Suppressor macrophage treated with lipopolysaccharide for 1 hour (primary cell): ENCODE measurements at regions not wholly inside any gene's neighbourhood (a gene's known extent, or its start where the extent isn't known, plus 50 kb on each side); places are given as distances from the start of the nearest gene placed in this dataset.

Source experiments
- DNase-seq, 3 donors: peaks; one replicate each; pipeline ENCODE4 v3.0.0-alpha.2; 2020 to 2022

- DNase-seq = no peak
Measured at GRCh38 chr2:116340690-116341089, 1473.8 kb upstream of the DDX18 start.

DNA sequence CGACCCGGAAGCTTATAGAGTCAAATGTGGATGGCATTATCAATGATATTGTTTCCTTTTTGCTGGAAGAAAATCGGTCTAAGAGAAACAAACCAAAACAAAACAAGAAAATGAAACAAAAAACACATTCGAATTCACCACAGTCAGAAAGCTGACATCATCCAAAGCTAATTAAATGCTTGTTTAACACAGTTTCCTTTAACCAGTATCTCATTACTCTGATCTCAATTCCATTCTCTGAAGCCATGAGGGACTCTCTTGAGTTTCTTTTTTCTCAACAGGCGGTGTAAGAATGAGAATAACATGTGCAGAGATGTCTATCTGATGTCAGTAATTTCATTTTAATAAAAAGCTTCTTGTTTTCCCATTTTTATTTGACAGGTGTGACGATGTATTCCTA is 1448.3 kb upstream of the DDX18 start:
- DNase-seq = no peak

GRCh38 chr2:116378786-116379185 is 1435.7 kb upstream of the DDX18 start:
- DNase-seq = no peak

DNA sequence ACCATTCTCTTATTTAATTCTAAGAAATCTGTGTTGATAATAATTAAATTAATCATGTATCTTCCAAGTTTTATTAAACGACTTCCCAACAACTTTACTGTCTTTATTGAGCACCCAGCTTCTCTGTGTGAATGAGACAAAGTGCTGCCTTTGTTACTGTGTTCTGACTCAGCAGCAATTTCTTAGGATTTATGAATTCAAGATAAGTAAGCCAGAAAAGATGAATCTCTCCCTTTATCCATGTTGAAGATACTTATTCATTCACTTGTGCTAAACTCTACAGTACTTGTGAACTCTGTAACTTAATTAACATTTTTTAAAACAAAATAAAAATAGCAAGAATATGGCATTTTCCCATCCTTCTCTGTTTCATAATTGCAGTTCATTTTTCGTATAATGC is 1403.3 kb upstream of the DDX18 start:
- no peak for DNase-seq

DNA sequence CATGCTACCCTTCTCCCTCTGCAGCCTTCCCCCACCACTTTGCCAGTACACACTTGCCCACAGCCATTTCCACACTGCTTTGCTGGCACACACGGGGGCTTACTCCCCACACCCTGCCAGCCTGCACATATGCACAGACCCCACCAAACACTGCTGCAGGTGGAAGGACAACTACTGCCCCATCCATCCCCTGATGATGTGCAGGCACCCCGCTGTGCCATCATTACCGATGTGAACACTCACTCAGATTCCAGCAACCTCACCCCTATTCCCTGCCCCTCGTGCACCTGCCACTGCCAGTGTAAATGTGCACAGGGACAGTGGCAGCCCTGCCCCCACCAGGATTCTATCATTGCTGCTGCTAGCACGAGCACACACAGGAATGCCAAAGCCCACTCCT is 1400.8 kb upstream of the DDX18 start:
- DNase-seq = no peak

DNA sequence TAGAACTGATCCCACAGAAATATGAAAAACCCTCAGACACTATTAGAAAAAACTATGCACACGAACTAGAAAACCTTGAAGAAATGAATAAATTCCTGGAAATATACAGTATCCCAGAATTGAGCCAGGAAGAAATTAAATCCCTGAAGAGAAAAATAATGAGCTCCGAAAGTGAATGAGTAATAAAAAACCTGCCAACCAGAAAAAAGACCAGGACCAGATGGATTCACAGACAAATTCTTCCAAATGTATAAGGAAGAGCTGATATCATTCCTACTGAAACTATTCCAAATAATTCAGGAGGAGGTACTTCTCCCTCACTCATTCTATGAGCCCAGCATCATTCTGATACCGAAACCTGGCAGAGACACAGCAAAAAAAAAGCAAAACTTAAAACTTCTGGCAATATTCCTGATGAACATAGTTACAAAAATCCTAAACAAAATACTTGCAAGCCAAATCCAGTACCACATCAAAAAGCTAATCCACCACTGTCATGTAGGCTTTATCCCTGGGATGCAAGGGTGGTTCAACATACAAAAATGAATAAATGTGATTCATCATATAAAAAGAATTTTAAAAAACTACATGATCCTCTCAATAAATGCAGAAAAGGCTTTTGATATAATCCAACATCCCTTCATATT is 1397.6 kb upstream of the DDX18 start:
- no peak for DNase-seq

DNA sequence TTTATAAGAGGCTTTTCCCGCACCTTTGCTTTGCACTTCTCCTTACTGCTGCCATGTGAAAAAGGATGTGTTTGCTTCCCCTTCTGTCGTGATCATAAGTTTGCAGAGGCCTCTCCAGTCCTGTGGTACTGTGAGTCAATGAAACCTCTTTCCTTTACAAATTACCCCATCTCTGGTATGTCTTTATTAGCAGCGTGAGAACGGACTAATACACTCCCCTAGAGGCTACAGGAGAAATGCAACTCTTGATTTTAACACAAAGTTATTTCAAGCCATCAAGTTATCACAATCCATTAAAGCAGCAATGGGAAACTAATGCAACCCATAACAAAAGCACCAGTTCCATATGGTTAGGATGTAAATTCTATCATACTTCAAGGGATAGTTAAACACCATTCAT is 1378.8 kb upstream of the DDX18 start:
- DNase-seq = no peak

- no peak for DNase-seq
Measured at GRCh38 chr2:116440104-116440653, 1374.3 kb upstream of the DDX18 start.

GRCh38 chr2:116442418-116442817 is 1372.1 kb upstream of the DDX18 start:
- DNase-seq = no peak

- no peak for DNase-seq
Measured at GRCh38 chr2:116444256-116444872, 1370.1 kb upstream of the DDX18 start.

DNA sequence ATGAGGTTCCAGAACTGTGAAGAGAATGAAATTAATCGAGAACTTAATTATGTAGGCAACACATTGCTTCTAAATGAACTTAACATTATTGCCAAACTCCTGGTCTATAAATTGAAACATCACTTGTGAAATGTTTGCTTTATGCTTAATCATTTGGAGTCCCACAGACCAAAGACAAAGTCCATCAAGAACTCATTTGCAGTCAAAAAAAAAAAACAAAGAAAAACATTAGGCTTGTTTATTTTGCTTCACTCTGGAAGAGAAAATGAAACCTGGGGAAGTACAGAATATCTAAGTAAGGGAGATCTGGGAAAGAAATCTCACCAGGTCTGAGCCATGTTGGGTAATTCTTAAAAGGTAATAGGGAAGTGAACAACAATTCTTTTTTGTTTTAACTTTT is 1363.5 kb upstream of the DDX18 start:
- DNase-seq = no peak

GRCh38 chr2:116452651-116453050 is 1361.8 kb upstream of the DDX18 start:
- DNase-seq = no peak

DNA sequence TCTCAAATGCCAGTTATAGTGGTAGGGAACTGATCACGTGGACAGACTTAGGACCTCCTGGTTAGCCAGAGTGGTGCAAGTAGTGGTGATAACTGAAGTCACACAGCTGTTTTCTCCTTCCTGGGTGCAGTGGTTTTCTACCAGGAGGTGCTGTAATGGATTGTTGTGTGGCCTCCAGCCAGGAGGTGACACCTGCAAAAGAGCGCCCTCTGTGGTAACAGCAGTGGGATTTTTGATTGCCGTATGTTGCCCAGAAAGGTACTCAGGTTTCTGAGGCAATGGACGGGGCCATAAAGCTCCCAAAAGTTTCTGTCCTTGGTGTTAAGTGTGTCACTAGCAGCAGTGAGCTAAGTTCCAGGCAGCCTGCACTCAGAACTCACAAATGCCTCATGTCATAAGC is 1358.1 kb upstream of the DDX18 start:
- no peak for DNase-seq

DNA sequence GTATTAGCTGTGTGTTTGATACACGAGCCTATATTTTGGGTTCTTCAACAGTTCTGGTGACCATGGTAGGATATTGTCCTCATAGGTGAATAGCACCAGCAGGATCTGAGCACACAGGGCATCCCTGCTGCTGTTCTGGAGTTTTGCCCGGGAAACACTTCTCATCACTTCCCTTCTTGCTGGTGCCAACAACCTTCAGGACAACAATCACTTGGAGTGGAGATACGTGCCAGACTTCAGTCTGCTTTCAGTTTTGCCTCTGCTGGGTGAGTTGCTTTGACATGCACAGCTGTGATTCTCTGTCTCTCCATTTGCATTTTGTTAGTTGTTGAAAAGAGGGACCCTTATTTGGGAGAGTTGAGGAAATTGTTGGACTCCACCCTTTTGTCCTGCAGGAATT is 1347.2 kb upstream of the DDX18 start:
- no peak for DNase-seq

DNA sequence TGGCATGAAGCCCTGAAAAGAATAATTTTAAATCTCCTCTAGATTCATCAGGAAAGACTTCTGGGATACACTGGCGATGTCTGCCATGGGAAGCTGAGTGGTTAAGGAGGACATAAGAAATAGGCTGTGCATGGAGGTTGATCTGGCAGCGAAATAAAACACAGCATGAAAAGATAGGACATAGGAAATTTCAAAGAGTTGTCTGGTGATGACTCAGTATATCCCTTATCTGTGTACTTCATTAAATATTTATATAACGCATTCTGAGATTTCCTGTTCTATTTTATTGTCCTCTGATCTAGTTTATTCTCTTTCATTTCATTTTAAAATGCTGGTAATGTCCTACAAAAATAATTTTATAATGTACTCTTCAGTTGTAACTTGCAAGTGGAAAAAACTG is 1337.3 kb upstream of the DDX18 start:
- DNase-seq = peak in 1 of 3 donors; percentile 7

DNA sequence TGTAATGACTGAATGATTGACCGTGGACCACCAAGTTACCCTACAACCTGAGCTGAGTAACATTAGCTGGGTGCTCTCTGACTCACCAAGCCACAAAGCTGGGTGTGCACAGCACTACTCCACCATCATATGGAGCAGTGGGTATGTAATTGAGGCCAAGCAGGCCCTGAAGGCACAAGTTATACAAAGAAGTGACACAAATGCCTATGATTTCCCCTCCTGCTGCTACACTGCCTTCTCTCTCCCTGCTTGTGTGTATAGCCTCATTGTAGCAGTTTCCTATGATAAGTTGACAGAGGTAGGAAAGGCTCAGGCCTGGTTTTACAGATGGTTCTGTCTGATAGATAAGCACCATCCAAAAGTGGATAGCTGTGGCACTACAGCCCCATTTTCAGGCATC is 1327.2 kb upstream of the DDX18 start:
- DNase-seq = no peak

GRCh38 chr2:116489292-116489691 is 1325.2 kb upstream of the DDX18 start:
- DNase-seq = no peak

GRCh38 chr2:116489944-116490343 is 1324.5 kb upstream of the DDX18 start:
- no peak for DNase-seq

DNA sequence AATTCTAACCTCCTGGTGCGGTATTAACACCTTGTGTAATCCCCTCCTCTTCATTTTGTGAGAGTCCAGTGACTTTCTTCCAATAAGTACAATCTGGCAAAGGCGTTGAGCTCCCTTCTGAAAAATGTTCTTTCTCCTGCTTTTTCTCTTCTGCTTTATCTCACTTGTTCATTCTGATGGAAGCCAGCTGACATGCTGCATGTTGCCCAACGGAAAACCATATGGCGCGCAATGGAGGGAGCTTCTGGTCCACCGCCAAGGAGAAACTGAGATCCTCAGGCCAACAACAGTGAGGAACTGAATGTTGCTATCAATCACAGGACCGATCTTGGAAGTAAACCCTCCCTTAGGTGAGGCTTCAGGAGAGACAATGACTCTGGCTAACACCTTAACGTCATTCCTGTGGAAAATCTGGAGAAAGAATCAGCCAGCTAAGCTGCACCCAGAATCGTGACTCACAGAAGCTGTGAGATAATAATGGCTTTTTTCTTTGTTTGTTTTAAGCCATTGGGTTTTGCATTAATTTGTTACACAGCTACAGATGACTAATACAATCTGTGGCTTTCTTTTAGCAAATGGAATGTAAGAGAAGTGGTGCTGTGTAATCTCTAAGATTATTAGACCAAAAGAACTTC is 1323.9 kb upstream of the DDX18 start:
- DNase-seq = no peak

GRCh38 chr2:116491292-116491691 is 1323.2 kb upstream of the DDX18 start:
- DNase-seq = no peak

- DNase-seq = no peak
Measured at GRCh38 chr2:116499389-116499788, 1315.1 kb upstream of the DDX18 start.

GRCh38 chr2:116510117-116510671 is 1304.3 kb upstream of the DDX18 start:
- DNase-seq = peak in 2 of 3 donors; percentile 0 to 4

- DNase-seq = no peak
Measured at GRCh38 chr2:116511426-116511825, 1303.1 kb upstream of the DDX18 start.

- DNase-seq = no peak
Measured at GRCh38 chr2:116513991-116514390, 1300.5 kb upstream of the DDX18 start.
